PC-9 (cell line): ENCODE measurements at regions not wholly inside any gene's neighbourhood (a gene's known extent, or its start where the extent isn't known, plus 50 kb on each side); places are given as distances from the start of the nearest gene placed in this dataset.

Experiments
- BruUV-seq: library from RNA; stranded (reverse); fragments of 400-500 nt; replicated peaks from 2 replicates; lab custom pipeline; 2021; lab: Mats Ljungman, UMichigan
- CTCF ChIA-PET: fragments of 300-600 bp; sonication (Branson Sonifier 250); formaldehyde crosslinking; loops from one replicate; lab custom pipeline; 2022; ENCODE audit warnings: antibody characterized with exemption; lab: Charles Lee
- POLR2A ChIA-PET: fragments of 300-600 bp; sonication (Branson Sonifier 250); formaldehyde crosslinking; loops from one replicate; lab custom pipeline; 2022; ENCODE audit warnings: antibody characterized with exemption; ENCODE audit not compliant: unreplicated experiment; lab: Charles Lee
- DNase-seq, 2 experiments: peaks; one replicate each; pipeline versions ENCODE4 v3.0.0 to v3.0.0-alpha.2; 2015 to 2022; ENCODE audit warnings: mixed read lengths in 1 of 2
- H2AFZ ChIP-seq: fragments of 200-600 bp; sonication (generic); 2 replicates; pipeline ENCODE4 v1.8.1; 2017; ENCODE audit warnings: antibody characterized with exemption
- H3F3A ChIP-seq: fragments of 200-600 bp; sonication (generic); 2 replicates; pipeline ENCODE4 v1.8.1; 2017; ENCODE audit warnings: antibody characterized with exemption, mild to moderate bottlenecking, low read depth; ENCODE audit not compliant: insufficient read depth
- H3K27ac ChIP-seq: fragments of 200-600 bp; sonication (generic); 2 replicates; pipeline ENCODE4 v1.6.1; 2016; ENCODE audit warnings: mixed run types
- H3K27me3 ChIP-seq: fragments of 200-600 bp; sonication (generic); 2 replicates; pipeline ENCODE4 v1.6.1; 2016; ENCODE audit warnings: low read depth, mixed run types; ENCODE audit not compliant: insufficient read depth
- H3K36me3 ChIP-seq: fragments of 200-600 bp; sonication (generic); 2 replicates; pipeline ENCODE4 v1.6.1; 2016; ENCODE audit warnings: low read depth, mixed run types
- H3K4me1 ChIP-seq: fragments of 200-600 bp; sonication (generic); replicated peaks from 2 replicates; pipeline ENCODE4 v1.6.1; 2016; ENCODE audit warnings: mixed run types; ENCODE audit not compliant: insufficient read depth
- H3K4me2 ChIP-seq: fragments of 200-600 bp; sonication (generic); 2 replicates; pipeline ENCODE4 v1.6.1; 2017; ENCODE audit warnings: mixed run types
- H3K4me3 ChIP-seq: fragments of 200-600 bp; sonication (generic); 2 replicates; pipeline ENCODE4 v1.6.1; 2016; ENCODE audit warnings: mixed run types
- H3K79me2 ChIP-seq: fragments of 200-600 bp; sonication (generic); 2 replicates; pipeline ENCODE4 v1.6.1; 2017; ENCODE audit warnings: low read depth, mixed run types
- H3K9me2 ChIP-seq: fragments of 200-600 bp; sonication (generic); 2 replicates; pipeline ENCODE4 v1.8.1; 2017; ENCODE audit warnings: mild to moderate bottlenecking; ENCODE audit not compliant: insufficient read depth
- H3K9me3 ChIP-seq: fragments of 200-600 bp; sonication (generic); 2 replicates; pipeline ENCODE4 v1.8.1; 2016; ENCODE audit warnings: low read depth; ENCODE audit not compliant: insufficient read depth
- H4K20me1 ChIP-seq: fragments of 200-600 bp; sonication (generic); 2 replicates; pipeline ENCODE4 v1.8.1; 2017; ENCODE audit not compliant: insufficient read depth
- EZH2 ChIP-seq: fragments of 200-600 bp; sonication (generic); IDR thresholded peaks from 2 replicates; pipeline ENCODE4 v1.8.0; 2017; ENCODE audit warnings: antibody characterized with exemption, low read depth
- intact Hi-C: fragments of 100-400 bp; cut with micrococcal nuclease; formaldehyde crosslinking; loops from one replicate; pipeline ENCODE4 v1.10.0; 2022; ENCODE audit not compliant: unreplicated experiment
- TF ChIP-seq, protein P1 (sequence below): fragments of 200-600 bp; sonication (generic); conservative IDR thresholded peaks from 2 replicates; pipeline ENCODE4 v1.6.1; 2017; ENCODE audit warnings: mixed run types, antibody characterized with exemption, mild to moderate bottlenecking, moderate library complexity

DNA sequence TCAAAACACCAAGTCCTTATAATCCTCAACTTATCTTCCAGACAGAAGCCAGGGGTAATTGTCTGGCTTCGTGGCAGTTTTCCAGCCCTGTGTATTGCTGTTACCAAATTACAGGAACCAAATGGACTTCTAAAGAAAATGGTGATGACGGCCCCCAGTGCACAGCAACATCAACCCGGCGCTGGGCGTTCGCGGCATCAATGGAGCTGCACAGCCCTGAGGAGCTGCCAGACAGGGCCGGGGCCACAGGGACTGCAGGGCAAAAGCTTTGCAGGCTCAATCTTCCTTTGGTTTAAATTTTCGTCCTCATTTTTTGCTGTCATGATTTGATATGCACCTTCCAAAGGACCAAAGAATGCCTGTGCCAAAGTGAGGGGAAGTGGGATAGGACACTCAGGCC, 292.5 kb downstream of the BRD1 start:
- H4K20me1 ChIP-seq: no peaks in the 10 kb centered on the region
- ChIA-PET CTCF (no interaction called here), POLR2A (no interaction called here)
- intact Hi-C loops: loop anchor here (5.0 kb wide), 1 partner anchor 48 kb away; no protein-coding TSS in a partner anchor
- no peaks in the 10 kb centered on the region for H3K4me1 ChIP-seq
- TF ChIP-seq, protein P1, sequence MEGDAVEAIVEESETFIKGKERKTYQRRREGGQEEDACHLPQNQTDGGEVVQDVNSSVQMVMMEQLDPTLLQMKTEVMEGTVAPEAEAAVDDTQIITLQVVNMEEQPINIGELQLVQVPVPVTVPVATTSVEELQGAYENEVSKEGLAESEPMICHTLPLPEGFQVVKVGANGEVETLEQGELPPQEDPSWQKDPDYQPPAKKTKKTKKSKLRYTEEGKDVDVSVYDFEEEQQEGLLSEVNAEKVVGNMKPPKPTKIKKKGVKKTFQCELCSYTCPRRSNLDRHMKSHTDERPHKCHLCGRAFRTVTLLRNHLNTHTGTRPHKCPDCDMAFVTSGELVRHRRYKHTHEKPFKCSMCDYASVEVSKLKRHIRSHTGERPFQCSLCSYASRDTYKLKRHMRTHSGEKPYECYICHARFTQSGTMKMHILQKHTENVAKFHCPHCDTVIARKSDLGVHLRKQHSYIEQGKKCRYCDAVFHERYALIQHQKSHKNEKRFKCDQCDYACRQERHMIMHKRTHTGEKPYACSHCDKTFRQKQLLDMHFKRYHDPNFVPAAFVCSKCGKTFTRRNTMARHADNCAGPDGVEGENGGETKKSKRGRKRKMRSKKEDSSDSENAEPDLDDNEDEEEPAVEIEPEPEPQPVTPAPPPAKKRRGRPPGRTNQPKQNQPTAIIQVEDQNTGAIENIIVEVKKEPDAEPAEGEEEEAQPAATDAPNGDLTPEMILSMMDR: no peak
- no peaks in the 10 kb centered on the region for H3K9me2 ChIP-seq
- H3K4me2 ChIP-seq: no peak overlapping the region
- DNase-seq: no peak
- H3K79me2 ChIP-seq: no peaks in the 10 kb centered on the region
- H3F3A ChIP-seq: no peaks in the 10 kb centered on the region
- no peaks in the 10 kb centered on the region for H3K36me3 ChIP-seq
- no TSS peak for BruUV-seq
- H3K27ac ChIP-seq: no peak overlapping the region
- H2AFZ ChIP-seq: no peak overlapping the region
- H3K4me3 ChIP-seq: no peak overlapping the region
- H3K9me3 ChIP-seq: no peaks in the 10 kb centered on the region
- H3K27me3 ChIP-seq: peaks cover 97% of the 10 kb centered on the region

DNA sequence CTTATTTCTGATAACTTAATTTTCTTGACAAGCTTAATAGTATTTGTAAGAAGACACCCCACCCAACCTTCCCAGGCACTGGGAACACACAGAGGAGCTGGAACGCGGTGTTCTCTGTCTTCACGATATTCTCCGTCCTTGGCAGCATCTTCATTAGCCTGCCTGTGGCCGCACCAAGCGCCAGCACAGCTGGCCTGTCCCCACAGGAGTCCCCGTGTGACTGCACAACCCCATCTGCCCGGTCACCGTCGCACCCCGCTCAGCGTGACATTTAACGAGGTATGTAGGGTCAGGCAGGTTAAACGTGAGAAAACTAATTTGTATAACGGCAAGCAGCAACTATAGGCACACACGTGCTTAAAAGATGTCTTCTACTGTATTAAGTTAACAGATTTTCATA, 293.3 kb downstream of the BRD1 start:
- BruUV-seq: no TSS peak
- Histone ChIP-seq H3K27ac (no peak overlapping the region), H3K9me2 (no peaks in the 10 kb centered on the region), H3F3A (no peaks in the 10 kb centered on the region), H3K4me2 (no peak overlapping the region), H3K36me3 (no peaks in the 10 kb centered on the region), H3K79me2 (no peaks in the 10 kb centered on the region), H3K9me3 (no peaks in the 10 kb centered on the region), H2AFZ (no peak overlapping the region), H3K4me3 (no peak overlapping the region), H3K27me3 (peaks cover 95% of the 10 kb centered on the region), H4K20me1 (no peaks in the 10 kb centered on the region), H3K4me1 (no peaks in the 10 kb centered on the region)
- ChIA-PET POLR2A (no interaction called here), CTCF (no interaction called here)
- no peak for DNase-seq
- intact Hi-C loops: no loop called here
- TF ChIP-seq EZH2: no peak
- TF ChIP-seq, protein P1: no peak

DNA sequence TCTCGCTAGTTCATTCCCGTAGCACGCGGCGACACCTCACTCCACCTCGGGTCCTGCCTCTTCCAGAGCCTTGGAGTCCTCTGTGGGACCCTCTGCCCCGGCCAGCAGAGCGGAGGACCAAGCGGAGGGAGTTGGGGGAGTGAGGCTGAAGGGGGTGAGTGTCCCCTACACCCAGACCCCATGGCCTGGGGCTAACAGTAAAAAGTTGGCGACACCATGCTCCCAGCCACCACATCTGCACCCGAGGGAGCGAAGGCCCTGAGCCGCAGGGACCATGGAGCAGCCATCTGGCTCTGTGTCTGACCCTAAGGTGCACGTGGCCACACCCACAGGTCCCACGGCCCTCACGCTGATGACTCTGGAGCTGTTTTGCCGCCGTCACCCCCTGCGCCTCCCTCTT, 293.8 kb downstream of the BRD1 start:
- Histone ChIP-seq H4K20me1 (no peaks in the 10 kb centered on the region), H3K27ac (no peak overlapping the region), H3K36me3 (no peaks in the 10 kb centered on the region), H3F3A (no peaks in the 10 kb centered on the region), H3K9me3 (no peaks in the 10 kb centered on the region), H3K79me2 (no peaks in the 10 kb centered on the region), H3K27me3 (peaks cover 90% of the 10 kb centered on the region), H3K4me1 (no peaks in the 10 kb centered on the region), H3K9me2 (no peaks in the 10 kb centered on the region), H3K4me3 (no peak overlapping the region), H2AFZ (no peak overlapping the region), H3K4me2 (no peak overlapping the region)
- POLR2A ChIA-PET: no interaction called here
- no TSS peak for BruUV-seq
- no peak for DNase-seq
- intact Hi-C loops: no loop called here
- CTCF ChIA-PET: no interaction called here
- TF ChIP-seq, protein P1: no peak
